ENCODE measurements at regions not wholly inside any gene's neighbourhood (a gene's known extent, or its start where the extent isn't known, plus 50 kb on each side); places are given as distances from the start of the nearest gene placed in this dataset.

- TF ChIP-seq CTCF (IDR thresholded peaks at IDR 0.05), result no peak
- no peak for TF ChIP-seq POLR2A (IDR thresholded peaks at IDR 0.05)
These were observed 51.6 kb upstream of the HTR2C start for GRCh38 chrX:114532111-114532805.

All from prostate gland (tissue), 2 donors.